Lung (tissue), 11 donors: ENCODE measurements at regions not wholly inside any gene's neighbourhood (a gene's known extent, or its start where the extent isn't known, plus 50 kb on each side); places are given as distances from the start of the nearest gene placed in this dataset.

Source experiments
- ATAC-seq: fragments of 200-7000 bp; cut with Tn5 transposase; one replicate; pipeline ENCODE4 v1.9.1; 2020; ENCODE audit warnings: moderate number of reproducible peaks; ENCODE audit not compliant: insufficient read depth, low FRiP score
- DNase-seq, 3 donors: peaks; one replicate each; pipeline ENCODE4 v3.0.0-alpha.2; 2013 to 2017
- H3K27ac ChIP-seq, 2 donors: one replicate each; pipeline ENCODE4 v1.5.1; 2013; ENCODE audit warnings: mild to moderate bottlenecking in 2 of 2, moderate library complexity in 2 of 2, control low read depth in 1 of 2, inconsistent platforms in 1 of 2, low read depth in 1 of 2, low read length in 1 of 2
- H3K27me3 ChIP-seq, 3 donors: one replicate each; pipeline ENCODE4 v1.5.1; 2013; ENCODE audit warnings: low read length in 2 of 3; ENCODE audit not compliant: control insufficient read depth in 3 of 3, insufficient read depth in 3 of 3
- H3K36me3 ChIP-seq, 4 donors: one replicate each; pipeline ENCODE4 v1.5.1; 2013; ENCODE audit warnings: low read length in 4 of 4, mild to moderate bottlenecking in 1 of 4, moderate library complexity in 1 of 4; ENCODE audit not compliant: control insufficient read depth in 4 of 4, insufficient read depth in 4 of 4
- H3K4me1 ChIP-seq, 5 donors: one replicate each; pipeline ENCODE4 v1.5.1; 2013; ENCODE audit warnings: low read length in 5 of 5, mild to moderate bottlenecking in 2 of 5, moderate library complexity in 1 of 5; ENCODE audit not compliant: control insufficient read depth in 5 of 5, insufficient read depth in 5 of 5
- H3K4me3 ChIP-seq: one replicate; pipeline ENCODE4 v1.5.1; 2013; ENCODE audit warnings: mild to moderate bottlenecking, control low read depth, moderate library complexity
- H3K9ac ChIP-seq, 2 donors: one replicate each; pipeline ENCODE4 v1.5.1; 2013; ENCODE audit warnings: low read length in 2 of 2, control low read depth in 1 of 2; ENCODE audit not compliant: insufficient read depth in 1 of 2
- H3K9me3 ChIP-seq, 4 donors: one replicate each; pipeline ENCODE4 v1.5.1; 2013; ENCODE audit warnings: low read length in 3 of 4, mild to moderate bottlenecking in 1 of 4, moderate library complexity in 1 of 4; ENCODE audit not compliant: control insufficient read depth in 4 of 4, insufficient read depth in 3 of 4
- CTCF ChIP-seq: IDR thresholded peaks from 2 replicates; pipeline ENCODE4 v1.5.1; 2012; ENCODE audit warnings: mild to moderate bottlenecking; ENCODE audit errors: control extremely low read depth, extremely low read depth
- WGBS, 2 donors: extraction: QIAGEN DNeasy Blood & Tissue Kit; methylation state at CpG; one replicate each; pipeline ENCODE4 v1.1.7; 2013; 5-methylcytosine and 5-hydroxymethylcytosine counted together
- donor health status: control.
- donor health status: control.
- donor health status: Bipolar disorder and iron deficiency.
- donor health status: healthy.
- donor health status: DM: yes; HTN: yes; CAD: no.

DNA sequence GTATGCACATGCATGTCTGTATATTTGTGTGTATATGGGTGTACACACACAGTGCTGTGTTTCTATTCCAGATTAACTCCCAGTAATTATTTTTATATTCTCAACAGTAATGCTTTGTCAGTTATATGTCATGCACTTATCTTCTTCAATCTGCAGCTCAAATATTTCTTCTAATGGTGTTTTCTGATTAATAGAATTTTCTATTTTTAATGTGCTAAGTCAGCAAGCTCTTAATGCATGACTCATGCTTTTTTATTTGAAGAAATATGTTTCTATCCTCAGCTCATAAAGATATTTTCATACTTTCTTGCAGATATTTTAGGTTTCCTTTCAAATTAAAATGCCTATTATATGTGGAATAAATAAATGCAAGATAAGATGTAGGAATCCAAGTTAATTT lies 59.7 kb upstream of the TMEM18 start:
- Histone ChIP-seq H3K27me3 (peaks cover 0 to 4% (median 0%) of the 10 kb centered on the region in 3 donors), H3K4me1 (peaks cover 0 to 16% (median 0%) of the 10 kb centered on the region in 5 donors), H3K36me3 (no peaks in the 10 kb centered on the region), H3K9me3 (no peaks in the 10 kb centered on the region), H3K27ac (no peak overlapping the region), H3K9ac (no peak overlapping the region), H3K4me3 (no peak overlapping the region)
- DNase-seq (no peak), ATAC-seq (no peak)
- no peak for TF ChIP-seq CTCF

GRCh38 chr2:735670-736218 lies 58.5 kb upstream of the TMEM18 start:
- TF ChIP-seq CTCF = no peak
- ATAC-seq (no peak), DNase-seq (no peak)
- H3K9me3 ChIP-seq = no peaks in the 10 kb centered on the region
- H3K27me3 ChIP-seq = peaks cover 0 to 2% (median 0%) of the 10 kb centered on the region in 3 donors
- 47 to 49% methylated on average over 5 of the region's 5 CpGs for WGBS, 2 donors
- no peak overlapping the region for H3K4me3 ChIP-seq
- H3K4me1 ChIP-seq = peaks cover 0 to 14% (median 0%) of the 10 kb centered on the region in 5 donors
- no peak overlapping the region for H3K27ac ChIP-seq
- H3K9ac ChIP-seq = no peak overlapping the region
- no peaks in the 10 kb centered on the region for H3K36me3 ChIP-seq

DNA sequence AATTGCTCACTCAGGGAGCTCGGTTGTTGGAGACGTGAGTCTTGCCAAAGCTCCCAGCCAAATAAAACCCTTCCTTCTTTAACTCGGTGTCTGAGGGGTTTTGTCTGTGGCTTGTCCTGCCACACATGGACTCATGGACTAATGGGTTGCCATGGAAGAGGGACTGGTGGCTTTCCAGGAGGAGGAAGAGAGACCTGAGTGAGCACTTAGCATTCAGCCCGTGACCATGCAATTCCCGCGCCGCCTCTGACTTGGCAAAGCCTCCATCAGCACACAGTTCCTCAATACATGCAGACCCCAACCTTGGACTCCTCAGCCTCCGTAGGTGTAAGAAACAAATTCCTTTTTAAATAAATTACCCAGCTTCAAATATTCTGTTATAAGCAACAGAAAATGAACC lies 57.3 kb upstream of the TMEM18 start:
- WGBS, 2 donors = 87 to 89% methylated on average over 8 of the region's 8 CpGs
- no peaks in the 10 kb centered on the region for H3K36me3 ChIP-seq
- H3K27me3 ChIP-seq = peaks cover 0 to 2% (median 0%) of the 10 kb centered on the region in 3 donors
- no peak for TF ChIP-seq CTCF
- no peak overlapping the region for H3K9ac ChIP-seq
- no peak overlapping the region for H3K27ac ChIP-seq
- H3K9me3 ChIP-seq = no peaks in the 10 kb centered on the region
- ATAC-seq (no peak), DNase-seq (no peak)
- H3K4me3 ChIP-seq = no peak overlapping the region
- H3K4me1 ChIP-seq = peaks cover 0 to 3% (median 0%) of the 10 kb centered on the region in 5 donors

DNA sequence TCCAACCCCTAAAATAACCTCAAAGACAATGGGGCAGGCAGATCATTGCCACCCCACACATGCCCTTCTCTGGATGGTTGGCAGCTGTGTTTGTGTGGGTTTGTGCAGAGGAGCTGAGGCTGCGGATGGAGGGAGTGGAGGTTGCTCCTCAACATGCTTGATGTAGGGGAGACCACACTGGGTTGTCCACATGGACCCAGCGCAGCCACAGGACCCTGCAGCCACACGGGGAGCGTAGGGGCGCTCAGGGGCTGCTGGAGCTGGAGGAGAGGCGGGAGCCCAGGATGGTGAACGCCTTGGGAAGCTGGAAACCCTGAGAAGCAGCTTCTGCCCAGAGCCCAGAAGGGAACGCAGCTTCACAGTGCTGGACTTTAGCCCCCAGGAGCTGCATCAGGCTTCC lies 56.3 kb upstream of the TMEM18 start:
- Histone ChIP-seq H3K4me3 (no peak overlapping the region), H3K9me3 (no peaks in the 10 kb centered on the region), H3K27me3 (peaks cover 0 to 2% (median 0%) of the 10 kb centered on the region in 3 donors), H3K36me3 (no peaks in the 10 kb centered on the region), H3K9ac (no peak overlapping the region), H3K4me1 (no peaks in the 10 kb centered on the region), H3K27ac (no peak overlapping the region)
- ATAC-seq = no peak
- WGBS, 2 donors = 87 to 92% methylated on average over 8 of the region's 8 CpGs
- TF ChIP-seq CTCF = no peak
- DNase-seq = no peak
